Fibroblast of lung (primary cell): ENCODE measurements at regions not wholly inside any gene's neighbourhood (a gene's known extent, or its start where the extent isn't known, plus 50 kb on each side); places are given as distances from the start of the nearest gene placed in this dataset.

Experiments used
- DNase-seq, 2 donors: peaks; one replicate each; pipeline versions ENCODE4 v3.0.0 to v3.0.0-alpha.2; 2010; ENCODE audit warnings: low read depth in 2 of 2
- H2AFZ ChIP-seq: 2 replicates; pipeline ENCODE4 v1.5.1; 2012; ENCODE audit warnings: low read length, control low read depth, inconsistent platforms
- H3K27ac ChIP-seq: 2 replicates; pipeline ENCODE4 v1.5.1; 2011; ENCODE audit warnings: low read length, control low read depth; ENCODE audit not compliant: insufficient read depth
- H3K27me3 ChIP-seq: 2 replicates; pipeline ENCODE4 v1.5.1; 2011; ENCODE audit warnings: mild to moderate bottlenecking, low read length; ENCODE audit not compliant: control insufficient read depth, insufficient read depth
- H3K36me3 ChIP-seq: 2 replicates; pipeline ENCODE4 v1.5.1; 2011; ENCODE audit warnings: low read length; ENCODE audit not compliant: control insufficient read depth, insufficient read depth
- H3K4me1 ChIP-seq: 2 replicates; pipeline ENCODE4 v1.5.1; 2011; ENCODE audit warnings: low read length; ENCODE audit not compliant: control insufficient read depth, insufficient read depth; ENCODE audit errors: extremely low read depth
- H3K4me2 ChIP-seq: 2 replicates; pipeline ENCODE4 v1.5.1; 2011; ENCODE audit warnings: low read length, control low read depth; ENCODE audit not compliant: insufficient read depth; ENCODE audit errors: extremely low read depth
- H3K4me3 ChIP-seq, 4 experiments: fragments of 200-600 bp in 1 of 4; sonication (generic) in 1 of 4; replicated peaks in 1 of 4; 2 replicates each; pipeline ENCODE4 v1.5.1; 2011 to 2016; ENCODE audit warnings: low read length in 4 of 4, low read depth in 3 of 4, mild to moderate bottlenecking in 3 of 4, control low read depth in 2 of 4, inconsistent platforms in 1 of 4, mixed read lengths in 1 of 4; ENCODE audit not compliant: insufficient read depth in 1 of 4; ENCODE audit errors: control extremely low read depth in 1 of 4
- H3K79me2 ChIP-seq: 2 replicates; pipeline ENCODE4 v1.5.1; 2012; ENCODE audit warnings: mild to moderate bottlenecking, low read length, inconsistent platforms; ENCODE audit not compliant: control insufficient read depth, insufficient read depth
- H3K9ac ChIP-seq: 2 replicates; pipeline ENCODE4 v1.5.1; 2011; ENCODE audit warnings: mild to moderate bottlenecking, low read length, control low read depth; ENCODE audit not compliant: insufficient read depth
- H3K9me3 ChIP-seq: 2 replicates; pipeline ENCODE4 v1.5.1; 2012; ENCODE audit warnings: low read depth, low read length; ENCODE audit not compliant: control insufficient read depth, insufficient read depth
- H4K20me1 ChIP-seq: 2 replicates; pipeline ENCODE4 v1.5.1; 2011; ENCODE audit warnings: low read length; ENCODE audit not compliant: control insufficient read depth, insufficient read depth; ENCODE audit errors: extremely low read depth
- EZH2 ChIP-seq: IDR thresholded peaks from 2 replicates; pipeline ENCODE4 v1.5.1; 2012; ENCODE audit warnings: low read length, control low read depth, mild to moderate bottlenecking; ENCODE audit errors: missing control alignments
- TF ChIP-seq, protein P1 (sequence below), 2 donors: IDR thresholded peaks in 1 of 2; conservative IDR thresholded peaks in 1 of 2; 1 replicate in 1 of 2; 2 replicates in 1 of 2; pipeline ENCODE4 v1.5.1; 2011 to 2012; ENCODE audit warnings: low read length in 2 of 2, control low read depth in 1 of 2, inconsistent platforms in 1 of 2, low read depth in 1 of 2, mild to moderate bottlenecking in 1 of 2

DNA sequence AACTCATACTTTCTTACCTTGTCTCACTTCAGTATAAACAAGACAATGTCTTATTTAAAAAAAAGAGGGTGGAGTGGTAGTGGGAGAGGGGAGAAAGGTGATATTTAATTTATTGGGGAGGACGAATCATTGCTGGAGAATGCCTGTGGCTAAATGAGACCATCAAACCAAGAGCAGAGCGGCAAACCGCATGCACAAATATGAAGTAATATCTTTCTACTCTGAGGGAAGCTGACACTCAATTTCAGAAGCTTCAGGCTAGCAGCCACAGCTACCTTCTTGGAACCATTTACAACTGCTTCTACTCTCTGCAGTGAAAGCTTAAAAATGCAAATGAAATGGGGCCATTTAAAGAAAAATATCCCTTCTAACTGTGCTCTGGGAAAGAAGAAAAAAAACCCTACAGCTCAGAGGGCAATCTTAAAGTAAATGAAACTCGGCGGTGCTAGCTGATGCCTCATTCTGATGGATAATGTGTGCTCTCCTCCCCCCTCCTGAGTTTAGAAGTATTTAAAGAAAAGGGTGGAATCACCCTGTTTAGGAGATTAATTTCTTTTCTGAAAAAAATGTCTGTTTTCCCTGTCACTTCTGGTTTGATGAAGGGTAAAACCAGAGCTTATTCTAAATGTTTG, 178.2 kb upstream of the CAMK1G start:
- Histone ChIP-seq H3K4me3 (no peak overlapping the region), H3K36me3 (no peaks in the 10 kb centered on the region), H2AFZ (no peak overlapping the region), H3K79me2 (no peaks in the 10 kb centered on the region), H3K4me2 (peak overlapping the region; percentile 66), H3K9ac (no peak overlapping the region), H3K27me3 (no peaks in the 10 kb centered on the region), H3K4me1 (peaks cover 4% of the 10 kb centered on the region), H4K20me1 (no peaks in the 10 kb centered on the region), H3K9me3 (no peaks in the 10 kb centered on the region), H3K27ac (no peak overlapping the region)
- no peak for TF ChIP-seq EZH2
- TF ChIP-seq, protein P1, sequence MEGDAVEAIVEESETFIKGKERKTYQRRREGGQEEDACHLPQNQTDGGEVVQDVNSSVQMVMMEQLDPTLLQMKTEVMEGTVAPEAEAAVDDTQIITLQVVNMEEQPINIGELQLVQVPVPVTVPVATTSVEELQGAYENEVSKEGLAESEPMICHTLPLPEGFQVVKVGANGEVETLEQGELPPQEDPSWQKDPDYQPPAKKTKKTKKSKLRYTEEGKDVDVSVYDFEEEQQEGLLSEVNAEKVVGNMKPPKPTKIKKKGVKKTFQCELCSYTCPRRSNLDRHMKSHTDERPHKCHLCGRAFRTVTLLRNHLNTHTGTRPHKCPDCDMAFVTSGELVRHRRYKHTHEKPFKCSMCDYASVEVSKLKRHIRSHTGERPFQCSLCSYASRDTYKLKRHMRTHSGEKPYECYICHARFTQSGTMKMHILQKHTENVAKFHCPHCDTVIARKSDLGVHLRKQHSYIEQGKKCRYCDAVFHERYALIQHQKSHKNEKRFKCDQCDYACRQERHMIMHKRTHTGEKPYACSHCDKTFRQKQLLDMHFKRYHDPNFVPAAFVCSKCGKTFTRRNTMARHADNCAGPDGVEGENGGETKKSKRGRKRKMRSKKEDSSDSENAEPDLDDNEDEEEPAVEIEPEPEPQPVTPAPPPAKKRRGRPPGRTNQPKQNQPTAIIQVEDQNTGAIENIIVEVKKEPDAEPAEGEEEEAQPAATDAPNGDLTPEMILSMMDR (conservative IDR thresholded peaks at IDR 0.05 in 1 of 2, IDR thresholded peaks at IDR 0.05 in 1 of 2; ENCODE audit: low read depth in 1 of 2, low read length in 2 of 2), result no peak
- peak; percentile 51 to 89 for DNase-seq

DNA sequence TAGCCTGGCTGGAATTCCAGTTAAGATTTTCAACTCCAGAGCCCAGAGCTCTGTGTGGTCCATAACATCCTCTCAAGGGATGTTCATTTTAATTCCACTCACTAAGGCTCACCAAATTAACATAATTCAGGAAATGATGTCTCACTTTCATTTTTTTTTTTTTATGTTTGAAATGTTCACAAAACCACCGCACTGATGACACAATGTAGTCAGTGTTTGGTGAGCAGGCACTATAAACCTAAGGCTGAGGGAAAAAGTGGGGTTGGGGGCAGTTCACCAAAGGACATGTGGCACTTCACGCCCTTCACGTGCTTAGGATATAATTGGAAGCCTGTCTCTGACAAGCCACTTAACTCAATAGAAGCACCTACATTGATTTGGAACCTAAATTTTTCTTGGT, 177.3 kb upstream of the CAMK1G start:
- peak in 1 of 2 donors; percentile 65 for DNase-seq
- no peaks in the 10 kb centered on the region for H3K36me3 ChIP-seq
- H3K27me3 ChIP-seq, result no peaks in the 10 kb centered on the region
- no peak overlapping the region for H3K9ac ChIP-seq
- H3K4me2 ChIP-seq, result peak overlapping the region; percentile 1
- no peaks in the 10 kb centered on the region for H4K20me1 ChIP-seq
- no peak overlapping the region for H3K4me3 ChIP-seq
- H2AFZ ChIP-seq, result no peak overlapping the region
- TF ChIP-seq, protein P1 (conservative IDR thresholded peaks at IDR 0.05 in 1 of 2, IDR thresholded peaks at IDR 0.05 in 1 of 2; ENCODE audit: low read depth in 1 of 2, low read length in 2 of 2), result no peak
- no peak for TF ChIP-seq EZH2
- H3K79me2 ChIP-seq, result no peaks in the 10 kb centered on the region
- peaks cover 4% of the 10 kb centered on the region for H3K4me1 ChIP-seq
- H3K9me3 ChIP-seq, result no peaks in the 10 kb centered on the region
- no peak overlapping the region for H3K27ac ChIP-seq

DNA sequence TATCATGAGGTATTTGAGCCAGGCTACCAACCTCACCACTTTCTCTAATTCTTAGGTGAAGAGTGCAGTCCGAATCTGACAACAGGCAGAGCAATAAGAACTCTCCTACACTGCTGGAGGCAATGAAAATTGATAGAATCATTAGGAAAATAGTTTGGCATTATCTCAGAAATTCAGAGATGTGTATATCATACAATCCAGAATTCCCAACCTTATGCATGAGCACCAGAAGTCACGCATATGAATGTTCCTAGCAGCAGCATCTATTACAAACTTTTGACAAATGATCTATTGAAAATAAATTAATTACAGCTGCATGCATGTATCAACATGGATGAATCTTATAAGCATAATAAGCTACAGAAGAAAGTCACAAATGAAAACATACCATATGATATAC, 176.9 kb upstream of the CAMK1G start:
- Histone ChIP-seq H3K27me3 (no peaks in the 10 kb centered on the region), H3K27ac (no peak overlapping the region), H2AFZ (no peak overlapping the region), H3K9me3 (no peaks in the 10 kb centered on the region), H3K4me2 (no peak overlapping the region), H4K20me1 (no peaks in the 10 kb centered on the region), H3K9ac (no peak overlapping the region), H3K4me3 (no peak overlapping the region), H3K4me1 (peaks cover 6% of the 10 kb centered on the region), H3K79me2 (no peaks in the 10 kb centered on the region), H3K36me3 (no peaks in the 10 kb centered on the region)
- TF ChIP-seq, protein P1 (conservative IDR thresholded peaks at IDR 0.05 in 1 of 2, IDR thresholded peaks at IDR 0.05 in 1 of 2; ENCODE audit: low read depth in 1 of 2, low read length in 2 of 2), result no peak
- TF ChIP-seq EZH2, result no peak
- DNase-seq, result no peak
